Mesenchymal stem cell (in vitro differentiated cells and primary cell): ENCODE measurements at regions not wholly inside any gene's neighbourhood (a gene's known extent, or its start where the extent isn't known, plus 50 kb on each side); places are given as distances from the start of the nearest gene placed in this dataset.

ENCODE experiments used
- DNase-seq: peaks from one replicate; pipeline ENCODE4 v3.0.0-alpha.2; 2013
- H2AFZ ChIP-seq: one replicate; pipeline ENCODE4 v1.6.1; 2013; ENCODE audit warnings: low read depth, mild to moderate bottlenecking, control low read depth, inconsistent platforms, low read length, moderate library complexity
- H2AK5ac ChIP-seq: 2 replicates; pipeline ENCODE4 v1.6.1; 2013; ENCODE audit warnings: low read length, moderate library complexity, mild to moderate bottlenecking, inconsistent platforms; ENCODE audit not compliant: severe bottlenecking
- H2BK120ac ChIP-seq: one replicate; pipeline ENCODE4 v1.6.1; 2013; ENCODE audit warnings: low read depth, mild to moderate bottlenecking, inconsistent platforms, low read length, moderate library complexity
- H2BK12ac ChIP-seq, 2 experiments: one replicate each; pipeline ENCODE4 v1.6.1; 2013; ENCODE audit warnings: inconsistent platforms in 2 of 2, low read length in 2 of 2, mild to moderate bottlenecking in 2 of 2, moderate library complexity in 2 of 2, control low read depth in 1 of 2
- H2BK15ac ChIP-seq: one replicate; pipeline ENCODE4 v1.6.1; 2013; ENCODE audit warnings: mild to moderate bottlenecking, low read depth, inconsistent platforms; ENCODE audit not compliant: poor library complexity, severe bottlenecking
- H2BK5ac ChIP-seq: 2 replicates; pipeline ENCODE4 v1.6.1; 2013; ENCODE audit warnings: low read depth, mild to moderate bottlenecking, low read length, control low read depth, inconsistent platforms; ENCODE audit not compliant: poor library complexity, severe bottlenecking
- H3K14ac ChIP-seq, 2 experiments: one replicate each; pipeline ENCODE4 v1.6.1; 2013; ENCODE audit warnings: inconsistent platforms in 2 of 2, low read length in 2 of 2, control low read depth in 1 of 2, mild to moderate bottlenecking in 1 of 2, moderate library complexity in 1 of 2
- H3K18ac ChIP-seq, 2 experiments: one replicate each; pipeline ENCODE4 v1.6.1; 2013; ENCODE audit warnings: inconsistent platforms in 2 of 2, low read length in 2 of 2, control low read depth in 1 of 2, low read depth in 1 of 2, mild to moderate bottlenecking in 1 of 2
- H3K23ac ChIP-seq, 2 experiments: one replicate each; pipeline ENCODE4 v1.6.1; 2013; ENCODE audit warnings: inconsistent platforms in 2 of 2, low read length in 2 of 2, mild to moderate bottlenecking in 2 of 2, moderate library complexity in 2 of 2, control low read depth in 1 of 2
- H3K27ac ChIP-seq: 2 replicates; pipeline ENCODE4 v1.5.1; 2013; ENCODE audit warnings: mild to moderate bottlenecking, moderate library complexity, low read length, control low read depth, inconsistent platforms; ENCODE audit not compliant: poor library complexity, severe bottlenecking
- H3K27me3 ChIP-seq, 2 experiments: 2 replicates each; pipeline versions ENCODE4 v1.6.1 to v1.7.0; 2013; ENCODE audit warnings: low read length in 2 of 2, mild to moderate bottlenecking in 2 of 2, moderate library complexity in 2 of 2, control low read depth in 1 of 2, inconsistent platforms in 1 of 2; ENCODE audit not compliant: control insufficient read depth in 1 of 2, insufficient read depth in 1 of 2
- H3K36me3 ChIP-seq, 2 experiments: 2 replicates each; pipeline versions ENCODE4 v1.6.1 to v1.7.0; 2013; ENCODE audit warnings: low read length in 2 of 2, control low read depth in 1 of 2, inconsistent platforms in 1 of 2, low read depth in 1 of 2, mild to moderate bottlenecking in 1 of 2; ENCODE audit not compliant: insufficient read depth in 2 of 2, control insufficient read depth in 1 of 2
- H3K4ac ChIP-seq, 2 experiments: one replicate each; pipeline ENCODE4 v1.6.1; 2013; ENCODE audit warnings: inconsistent platforms in 2 of 2, low read length in 2 of 2, mild to moderate bottlenecking in 2 of 2, moderate library complexity in 2 of 2, control low read depth in 1 of 2, low read depth in 1 of 2
- H3K4me1 ChIP-seq: 2 replicates; pipeline ENCODE4 v1.6.1; 2013; ENCODE audit warnings: low read depth, low read length, control low read depth; ENCODE audit not compliant: control insufficient read depth, insufficient read depth
- H3K4me2 ChIP-seq: 2 replicates; pipeline ENCODE4 v1.6.1; 2013; ENCODE audit warnings: low read length, mild to moderate bottlenecking, inconsistent platforms; ENCODE audit not compliant: poor library complexity, severe bottlenecking
- H3K4me3 ChIP-seq, 2 experiments: 2 replicates each; pipeline versions ENCODE4 v1.5.1 to v1.7.0; 2013; ENCODE audit warnings: low read length in 2 of 2, mild to moderate bottlenecking in 2 of 2, control low read depth in 1 of 2, low read depth in 1 of 2; ENCODE audit not compliant: insufficient read depth in 1 of 2
- H3K79me1 ChIP-seq: replicated peaks from 2 replicates; pipeline ENCODE4 v1.6.1; 2013; ENCODE audit warnings: mild to moderate bottlenecking, control low read depth, low read length, inconsistent platforms; ENCODE audit not compliant: poor library complexity, severe bottlenecking
- H3K9ac ChIP-seq: 2 replicates; pipeline ENCODE4 v1.7.0; 2013; ENCODE audit warnings: mild to moderate bottlenecking, low read length, moderate library complexity
- H3K9me3 ChIP-seq: 2 replicates; pipeline ENCODE4 v1.7.0; 2013; ENCODE audit warnings: mild to moderate bottlenecking, low read length; ENCODE audit not compliant: control insufficient read depth
- H4K8ac ChIP-seq: one replicate; pipeline ENCODE4 v1.6.1; 2013; ENCODE audit warnings: inconsistent platforms, mild to moderate bottlenecking, low read length, moderate library complexity
- H4K91ac ChIP-seq: one replicate; pipeline ENCODE4 v1.6.1; 2013; ENCODE audit warnings: mild to moderate bottlenecking, low read length, inconsistent platforms
- WGBS: methylation state at CpG from one replicate; pipeline ENCODE4 v1.1.7; 2013; ENCODE audit warnings: mixed read lengths; 5-methylcytosine and 5-hydroxymethylcytosine counted together

- no peak for DNase-seq
- H2BK5ac ChIP-seq: no peak overlapping the region
- no peak overlapping the region for H4K8ac ChIP-seq
- no peak overlapping the region for H4K91ac ChIP-seq
- no peak overlapping the region for H3K27ac ChIP-seq
- H2BK120ac ChIP-seq: no peak overlapping the region
- no peaks in the 10 kb centered on the region for H3K36me3 ChIP-seq
- H2AFZ ChIP-seq: no peak overlapping the region
- no peak overlapping the region for H3K14ac ChIP-seq
- H3K23ac ChIP-seq: no peak overlapping the region
- H2BK15ac ChIP-seq: no peak overlapping the region
- 94% methylated on average over 3 of the region's 4 CpGs for WGBS
- H2BK12ac ChIP-seq: no peak overlapping the region
- no peak overlapping the region for H3K18ac ChIP-seq
- no peak overlapping the region for H3K4me3 ChIP-seq
- H3K79me1 ChIP-seq: no peaks in the 10 kb centered on the region
- H3K4me2 ChIP-seq: no peak overlapping the region
- H3K4me1 ChIP-seq: no peaks in the 10 kb centered on the region
- H3K27me3 ChIP-seq: no peaks in the 10 kb centered on the region
- no peak overlapping the region for H3K9ac ChIP-seq
- H3K4ac ChIP-seq: no peak overlapping the region
- H3K9me3 ChIP-seq: no peaks in the 10 kb centered on the region
- H2AK5ac ChIP-seq: no peak overlapping the region
Measured at GRCh38 chr4:123966990-123967769, 570.6 kb downstream of the SPRY1 start.

- WGBS: 93% methylated on average over 1 of the region's 1 CpG
- Histone ChIP-seq H3K23ac (no peak overlapping the region), H3K27ac (no peak overlapping the region)
Measured at GRCh38 chr4:123972031-123972430, 575.4 kb downstream of the SPRY1 start.

GRCh38 chr4:123974386-123975149 is 578.0 kb downstream of the SPRY1 start:
- no peak overlapping the region for H3K18ac ChIP-seq
- no peak overlapping the region for H4K91ac ChIP-seq
- no peak for DNase-seq
- no peaks in the 10 kb centered on the region for H3K36me3 ChIP-seq
- no peak overlapping the region for H2AK5ac ChIP-seq
- H3K4me2 ChIP-seq: no peak overlapping the region
- no peak overlapping the region for H4K8ac ChIP-seq
- no peak overlapping the region for H3K27ac ChIP-seq
- no peak overlapping the region for H3K14ac ChIP-seq
- H3K4me3 ChIP-seq: no peak overlapping the region
- no peaks in the 10 kb centered on the region for H3K27me3 ChIP-seq
- peaks cover 3% of the 10 kb centered on the region for H3K4me1 ChIP-seq
- no peak overlapping the region for H2BK120ac ChIP-seq
- H2BK5ac ChIP-seq: no peak overlapping the region
- H3K23ac ChIP-seq: no peak overlapping the region
- no peak overlapping the region for H3K4ac ChIP-seq
- H3K9ac ChIP-seq: no peak overlapping the region
- no peak overlapping the region for H2BK12ac ChIP-seq
- 95% methylated on average over 2 of the region's 2 CpGs for WGBS
- no peaks in the 10 kb centered on the region for H3K79me1 ChIP-seq
- H3K9me3 ChIP-seq: peaks cover 13% of the 10 kb centered on the region
- H2AFZ ChIP-seq: no peak overlapping the region
- H2BK15ac ChIP-seq: no peak overlapping the region

More at GRCh38 chr4:123972031-123972430, 575.4 kb downstream of the SPRY1 start:
- H3K9ac ChIP-seq: no peak overlapping the region
- no peaks in the 10 kb centered on the region for H3K36me3 ChIP-seq
- no peak for DNase-seq
- no peak overlapping the region for H2BK15ac ChIP-seq
- H3K27me3 ChIP-seq: no peaks in the 10 kb centered on the region
- H3K79me1 ChIP-seq: no peaks in the 10 kb centered on the region
- H2AK5ac ChIP-seq: no peak overlapping the region
- no peak overlapping the region for H3K4me3 ChIP-seq
- no peaks in the 10 kb centered on the region for H3K9me3 ChIP-seq
- H3K18ac ChIP-seq: no peak overlapping the region
- no peak overlapping the region for H3K4me2 ChIP-seq
- H3K4ac ChIP-seq: no peak overlapping the region
- no peak overlapping the region for H2BK5ac ChIP-seq
- H2AFZ ChIP-seq: no peak overlapping the region
- H4K8ac ChIP-seq: no peak overlapping the region
- no peak overlapping the region for H2BK12ac ChIP-seq
- H4K91ac ChIP-seq: no peak overlapping the region
- peaks cover 3% of the 10 kb centered on the region for H3K4me1 ChIP-seq
- H2BK120ac ChIP-seq: no peak overlapping the region
- H3K14ac ChIP-seq: no peak overlapping the region

- Histone ChIP-seq H2AFZ (peak overlapping the region; percentile 44), H4K8ac (peak overlapping the region; percentile 93), H2BK15ac (no peak overlapping the region), H3K4me2 (no peak overlapping the region), H3K18ac (peak overlapping the region; percentile 64 to 72), H2BK12ac (peak overlapping the region; percentile 38 to 63), H3K36me3 (no peaks in the 10 kb centered on the region), H3K9me3 (peaks cover 16% of the 10 kb centered on the region), H4K91ac (no peak overlapping the region), H3K4me3 (no peak overlapping the region), H2AK5ac (no peak overlapping the region), H3K9ac (no peak overlapping the region), H3K79me1 (no peaks in the 10 kb centered on the region), H3K27ac (no peak overlapping the region), H3K4me1 (peaks cover 3% of the 10 kb centered on the region), H2BK5ac (no peak overlapping the region), H2BK120ac (no peak overlapping the region), H3K4ac (peak overlapping the region in 1 of 2 experiments; percentile 33), H3K14ac (peak overlapping the region in 1 of 2 experiments; percentile 59), H3K27me3 (no peaks in the 10 kb centered on the region), H3K23ac (peak overlapping the region in 1 of 2 experiments; percentile 83)
- DNase-seq: peak; percentile 21
- 35% methylated on average over 7 of the region's 7 CpGs for WGBS
Measured at GRCh38 chr4:123976285-123976684, 579.7 kb downstream of the SPRY1 start.
